SK-N-SH treated with all-trans-retinoic acid at 6 μM for 48 hours (cell line): ENCODE measurements at regions not wholly inside any gene's neighbourhood (a gene's known extent, or its start where the extent isn't known, plus 50 kb on each side); places are given as distances from the start of the nearest gene placed in this dataset.

Experiments used
- ATAC-seq: fragments of 200-7000 bp; cut with Tn5 transposase; 3 replicates; pipeline ENCODE4 v1.9.1; 2020; ENCODE audit warnings: mild to moderate bottlenecking, moderate library complexity
- ARNTL ChIP-seq: fragments of 450-650 bp; formaldehyde crosslinking; IDR thresholded peaks from 2 replicates; pipeline ENCODE4 v1.5.0; 2020; ENCODE audit warnings: low read depth, mild to moderate bottlenecking, moderate library complexity, borderline replicate concordance
- BACH2 ChIP-seq: fragments of 250-450 bp; sonication (Bioruptor Pico); IDR thresholded peaks from 2 replicates; pipeline ENCODE4 v1.9.0; 2021; ENCODE audit warnings: mild to moderate bottlenecking, borderline replicate concordance
- CSDC2 ChIP-seq: fragments of 250-450 bp; sonication (Bioruptor Pico); IDR thresholded peaks from 2 replicates; pipeline ENCODE4 v1.5.0; 2020; ENCODE audit warnings: mild to moderate bottlenecking, moderate library complexity
- ESRRG ChIP-seq: fragments of 250-450 bp; sonication (Bioruptor Pico); IDR thresholded peaks from 2 replicates; pipeline ENCODE4 v1.6.1; 2021; ENCODE audit warnings: mild to moderate bottlenecking
- ISL1 ChIP-seq: fragments of 250-450 bp; sonication (Bioruptor Pico); IDR thresholded peaks from 2 replicates; pipeline ENCODE4 v2.1.2; 2022; ENCODE audit warnings: mild to moderate bottlenecking, moderate library complexity
- OSR1 ChIP-seq: fragments of 250-450 bp; sonication (Bioruptor Pico); IDR thresholded peaks from 2 replicates; pipeline ENCODE4 v1.8.0; 2022; ENCODE audit warnings: moderate library complexity, mild to moderate bottlenecking, inconsistent platforms
- PPARA ChIP-seq: fragments of 250-450 bp; sonication (Bioruptor Pico); IDR thresholded peaks from 2 replicates; pipeline ENCODE4 v1.5.0; 2020; ENCODE audit warnings: mild to moderate bottlenecking, borderline replicate concordance
- RARB ChIP-seq: fragments of 250-450 bp; sonication (Bioruptor Pico); IDR thresholded peaks from 2 replicates; pipeline ENCODE4 v1.8.0; 2021; ENCODE audit warnings: mild to moderate bottlenecking, moderate library complexity
- TCF4 ChIP-seq: fragments of 250-450 bp; sonication (Bioruptor Pico); IDR thresholded peaks from 2 replicates; pipeline ENCODE4 v1.8.0; 2021; ENCODE audit warnings: mild to moderate bottlenecking, moderate library complexity, borderline replicate concordance
- TOX ChIP-seq: fragments of 250-450 bp; sonication (Bioruptor Pico); IDR thresholded peaks from 2 replicates; pipeline ENCODE4 v1.8.0; 2021; ENCODE audit warnings: mild to moderate bottlenecking, moderate library complexity, borderline replicate concordance
- ZC3H10 ChIP-seq: fragments of 250-450 bp; sonication (Bioruptor Pico); IDR thresholded peaks from 2 replicates; pipeline ENCODE4 v1.5.1; 2021; ENCODE audit warnings: mild to moderate bottlenecking, moderate library complexity
- ZFP3 ChIP-seq: fragments of 250-450 bp; sonication (Bioruptor Pico); IDR thresholded peaks from 2 replicates; pipeline ENCODE4 v1.5.0; 2020; ENCODE audit warnings: mild to moderate bottlenecking, moderate library complexity
- ZFP30 ChIP-seq: fragments of 450-650 bp; formaldehyde crosslinking; IDR thresholded peaks from 2 replicates; pipeline ENCODE4 v1.5.0; 2022; ENCODE audit warnings: mild to moderate bottlenecking, moderate library complexity
- ZNF565 ChIP-seq: fragments of 450-650 bp; formaldehyde crosslinking; conservative IDR thresholded peaks from 2 replicates; pipeline ENCODE4 v1.5.0; 2020; ENCODE audit warnings: low read depth, mild to moderate bottlenecking, moderate library complexity
- ZNF70 ChIP-seq: fragments of 450-650 bp; formaldehyde crosslinking; IDR thresholded peaks from 2 replicates; pipeline ENCODE4 v1.5.0; 2020; ENCODE audit warnings: mild to moderate bottlenecking, moderate library complexity
- ZNF8 ChIP-seq: fragments of 450-650 bp; formaldehyde crosslinking; IDR thresholded peaks from 2 replicates; pipeline ENCODE4 v1.5.0; 2020; ENCODE audit warnings: mild to moderate bottlenecking, moderate library complexity
- TF ChIP-seq, protein P1 (sequence below): fragments of 250-450 bp; sonication (Bioruptor Pico); IDR thresholded peaks from 2 replicates; pipeline ENCODE4 v1.5.1; 2020; ENCODE audit warnings: low read depth, mild to moderate bottlenecking, moderate library complexity
- TF ChIP-seq, protein P2 (sequence below): fragments of 250-450 bp; sonication (Bioruptor Pico); IDR thresholded peaks from 2 replicates; pipeline ENCODE4 v1.5.0; 2020; ENCODE audit warnings: mild to moderate bottlenecking, moderate library complexity
- TF ChIP-seq, protein P3 (sequence below): fragments of 250-450 bp; sonication (Bioruptor Pico); IDR thresholded peaks from 2 replicates; pipeline ENCODE4 v1.8.0; 2021; ENCODE audit warnings: low read depth, mild to moderate bottlenecking, moderate library complexity, borderline replicate concordance

DNA sequence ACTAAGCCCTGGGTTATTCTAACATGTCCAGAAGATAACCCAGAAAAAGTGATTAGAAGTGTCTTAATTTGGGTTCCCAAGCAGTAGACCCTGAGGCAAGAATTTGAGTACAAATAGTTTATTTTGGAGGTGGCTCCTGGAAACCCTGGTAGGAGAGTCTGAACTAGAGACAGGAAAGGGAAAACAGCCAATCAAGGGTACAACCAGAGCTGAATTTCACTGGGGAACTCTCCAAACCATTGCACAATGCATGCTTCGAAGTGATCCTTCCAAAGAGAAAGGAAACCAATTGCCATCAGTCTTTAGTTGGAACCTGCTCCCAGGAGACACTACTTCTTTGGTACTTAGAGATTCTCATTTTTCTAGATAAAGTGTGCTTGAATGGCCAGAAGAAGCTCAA is 361.5 kb downstream of the MBD2 start:
- TF ChIP-seq ZFP3 (no peak), ZFP30 (no peak)
- TF ChIP-seq, protein P1, sequence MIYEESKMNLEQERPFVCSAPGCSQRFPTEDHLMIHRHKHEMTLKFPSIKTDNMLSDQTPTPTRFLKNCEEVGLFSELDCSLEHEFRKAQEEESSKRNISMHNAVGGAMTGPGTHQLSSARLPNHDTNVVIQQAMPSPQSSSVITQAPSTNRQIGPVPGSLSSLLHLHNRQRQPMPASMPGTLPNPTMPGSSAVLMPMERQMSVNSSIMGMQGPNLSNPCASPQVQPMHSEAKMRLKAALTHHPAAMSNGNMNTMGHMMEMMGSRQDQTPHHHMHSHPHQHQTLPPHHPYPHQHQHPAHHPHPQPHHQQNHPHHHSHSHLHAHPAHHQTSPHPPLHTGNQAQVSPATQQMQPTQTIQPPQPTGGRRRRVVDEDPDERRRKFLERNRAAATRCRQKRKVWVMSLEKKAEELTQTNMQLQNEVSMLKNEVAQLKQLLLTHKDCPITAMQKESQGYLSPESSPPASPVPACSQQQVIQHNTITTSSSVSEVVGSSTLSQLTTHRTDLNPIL (CRISPR knock-in tag) = no peak
- ATAC-seq = no peak

DNA sequence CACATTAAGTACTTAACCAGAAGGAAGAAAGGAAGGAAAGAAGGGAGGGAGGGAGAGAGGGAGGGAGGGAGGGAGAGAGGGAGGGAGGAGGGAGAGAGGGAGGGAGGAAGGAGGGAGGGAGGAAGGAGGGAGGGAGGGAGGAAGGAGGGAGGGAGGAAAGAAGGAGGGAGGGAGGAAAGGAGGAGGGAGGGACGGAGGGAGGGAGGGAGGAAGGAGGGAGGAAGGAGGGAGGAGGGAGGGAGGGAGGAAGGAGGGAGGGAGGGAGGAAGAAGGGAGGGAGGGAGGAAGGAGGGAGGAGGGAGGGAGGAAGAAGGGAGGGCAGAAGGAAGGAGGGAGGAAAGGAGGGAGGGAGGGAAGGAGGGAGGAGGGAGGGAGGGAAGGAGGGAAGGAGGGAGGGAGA is 363.3 kb downstream of the MBD2 start:
- no peak for TF ChIP-seq ESRRG
- TF ChIP-seq, all 23 proteins: peak for 0
- ATAC-seq = no peak

DNA sequence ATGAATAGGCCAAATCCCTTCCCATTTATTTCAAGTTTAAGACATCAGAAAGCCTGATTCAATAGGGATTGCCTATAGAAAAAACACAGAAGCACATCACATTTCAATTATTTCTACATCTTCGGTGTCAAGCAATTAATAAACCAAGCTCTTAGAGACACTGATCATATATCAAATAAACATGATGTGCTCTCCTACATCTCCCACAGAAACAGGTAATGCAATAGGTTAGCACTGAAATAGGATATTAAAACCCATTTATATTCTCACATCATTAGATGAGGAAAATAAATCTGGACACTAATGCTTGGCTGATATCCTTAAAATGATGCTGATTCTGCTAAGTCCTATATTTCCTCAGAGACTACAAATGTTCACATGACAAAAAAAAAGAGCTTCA is 364.7 kb downstream of the MBD2 start:
- no peak for ATAC-seq
- TF ChIP-seq BACH2 (CRISPR knock-in tag) (no peak), ZFP3 (no peak), OSR1 (CRISPR knock-in tag) (no peak), CSDC2 (no peak), ZFP30 (no peak), RARB (CRISPR knock-in tag) (no peak), ZNF70 (CRISPR knock-in tag) (no peak), ZNF565 (no peak), ARNTL (no peak), TOX (no peak), TCF4 (no peak), PPARA (CRISPR knock-in tag) (no peak), ESRRG (no peak)
- TF ChIP-seq, protein P2, sequence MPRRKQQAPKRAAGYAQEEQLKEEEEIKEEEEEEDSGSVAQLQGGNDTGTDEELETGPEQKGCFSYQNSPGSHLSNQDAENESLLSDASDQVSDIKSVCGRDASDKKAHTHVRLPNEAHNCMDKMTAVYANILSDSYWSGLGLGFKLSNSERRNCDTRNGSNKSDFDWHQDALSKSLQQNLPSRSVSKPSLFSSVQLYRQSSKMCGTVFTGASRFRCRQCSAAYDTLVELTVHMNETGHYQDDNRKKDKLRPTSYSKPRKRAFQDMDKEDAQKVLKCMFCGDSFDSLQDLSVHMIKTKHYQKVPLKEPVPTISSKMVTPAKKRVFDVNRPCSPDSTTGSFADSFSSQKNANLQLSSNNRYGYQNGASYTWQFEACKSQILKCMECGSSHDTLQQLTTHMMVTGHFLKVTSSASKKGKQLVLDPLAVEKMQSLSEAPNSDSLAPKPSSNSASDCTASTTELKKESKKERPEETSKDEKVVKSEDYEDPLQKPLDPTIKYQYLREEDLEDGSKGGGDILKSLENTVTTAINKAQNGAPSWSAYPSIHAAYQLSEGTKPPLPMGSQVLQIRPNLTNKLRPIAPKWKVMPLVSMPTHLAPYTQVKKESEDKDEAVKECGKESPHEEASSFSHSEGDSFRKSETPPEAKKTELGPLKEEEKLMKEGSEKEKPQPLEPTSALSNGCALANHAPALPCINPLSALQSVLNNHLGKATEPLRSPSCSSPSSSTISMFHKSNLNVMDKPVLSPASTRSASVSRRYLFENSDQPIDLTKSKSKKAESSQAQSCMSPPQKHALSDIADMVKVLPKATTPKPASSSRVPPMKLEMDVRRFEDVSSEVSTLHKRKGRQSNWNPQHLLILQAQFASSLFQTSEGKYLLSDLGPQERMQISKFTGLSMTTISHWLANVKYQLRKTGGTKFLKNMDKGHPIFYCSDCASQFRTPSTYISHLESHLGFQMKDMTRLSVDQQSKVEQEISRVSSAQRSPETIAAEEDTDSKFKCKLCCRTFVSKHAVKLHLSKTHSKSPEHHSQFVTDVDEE (CRISPR knock-in tag) = no peak
- TF ChIP-seq, protein P3, sequence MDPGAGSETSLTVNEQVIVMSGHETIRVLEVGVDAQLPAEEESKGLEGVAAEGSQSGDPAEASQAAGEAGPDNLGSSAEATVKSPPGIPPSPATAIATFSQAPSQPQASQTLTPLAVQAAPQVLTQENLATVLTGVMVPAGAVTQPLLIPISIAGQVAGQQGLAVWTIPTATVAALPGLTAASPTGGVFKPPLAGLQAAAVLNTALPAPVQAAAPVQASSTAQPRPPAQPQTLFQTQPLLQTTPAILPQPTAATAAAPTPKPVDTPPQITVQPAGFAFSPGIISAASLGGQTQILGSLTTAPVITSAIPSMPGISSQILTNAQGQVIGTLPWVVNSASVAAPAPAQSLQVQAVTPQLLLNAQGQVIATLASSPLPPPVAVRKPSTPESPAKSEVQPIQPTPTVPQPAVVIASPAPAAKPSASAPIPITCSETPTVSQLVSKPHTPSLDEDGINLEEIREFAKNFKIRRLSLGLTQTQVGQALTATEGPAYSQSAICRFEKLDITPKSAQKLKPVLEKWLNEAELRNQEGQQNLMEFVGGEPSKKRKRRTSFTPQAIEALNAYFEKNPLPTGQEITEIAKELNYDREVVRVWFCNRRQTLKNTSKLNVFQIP (CRISPR knock-in tag) = no peak
- TF ChIP-seq, all 23 proteins: peak for 0

DNA sequence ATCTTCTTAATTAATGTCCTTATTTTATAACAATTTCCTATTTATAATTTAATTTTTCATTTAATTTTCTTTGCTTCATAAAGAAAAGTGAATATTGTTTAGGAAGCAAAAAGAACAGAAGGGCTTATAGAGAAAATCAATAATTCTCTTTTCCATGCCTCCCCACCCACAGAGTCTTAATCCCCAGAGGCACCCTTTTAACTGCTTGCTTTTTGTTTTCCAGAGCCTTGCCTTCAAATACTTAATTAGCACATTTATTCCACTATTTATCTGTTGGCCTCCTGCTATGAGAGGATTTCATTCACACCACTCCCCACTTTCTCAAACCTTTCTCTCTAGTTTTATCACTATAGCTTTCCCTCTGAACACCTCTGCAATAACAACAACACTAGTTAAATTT is 373.6 kb downstream of the MBD2 start:
- no peak for ATAC-seq
- TF ChIP-seq PPARA (CRISPR knock-in tag) (no peak), CSDC2 (no peak), OSR1 (CRISPR knock-in tag) (no peak), ZC3H10 (no peak), TOX (no peak), ISL1 (CRISPR knock-in tag) (no peak), ZNF8 (CRISPR knock-in tag) (no peak), ESRRG (no peak), ZFP30 (no peak), ZFP3 (no peak), ZNF565 (no peak), RARB (CRISPR knock-in tag) (no peak)

DNA sequence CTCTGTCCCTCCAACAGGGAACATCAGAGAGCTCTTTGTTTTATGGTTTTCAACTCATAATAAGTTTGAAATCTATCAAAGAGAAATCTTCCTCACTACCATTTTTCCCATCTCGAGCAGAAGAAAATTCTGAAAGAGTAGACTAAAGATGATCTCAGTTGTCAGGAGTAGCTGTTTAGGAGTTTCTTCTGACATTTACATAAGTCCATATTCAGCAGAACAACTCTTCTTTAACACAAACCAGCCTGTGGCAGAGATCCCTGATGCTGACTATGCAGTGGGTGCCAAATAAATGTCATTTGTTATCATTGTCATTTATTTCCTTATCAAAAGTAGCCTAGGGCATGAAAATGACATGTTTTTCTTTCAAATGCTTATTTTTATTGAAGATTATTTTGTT is 380.7 kb downstream of the MBD2 start:
- ATAC-seq = no peak
- no peak for TF ChIP-seq PPARA (CRISPR knock-in tag)
- TF ChIP-seq, protein P3 (CRISPR knock-in tag) = no peak
